HG03457 (cell line): ENCODE measurements at regions not wholly inside any gene's neighbourhood (a gene's known extent, or its start where the extent isn't known, plus 50 kb on each side); places are given as distances from the start of the nearest gene placed in this dataset.

Experiments used
- ATAC-seq: cut with Tn5 transposase; IDR thresholded peaks from one replicate; pipeline ENCODE4 v1.9.1; 2021; ENCODE audit warnings: moderate number of reproducible peaks; ENCODE audit not compliant: unreplicated experiment

DNA sequence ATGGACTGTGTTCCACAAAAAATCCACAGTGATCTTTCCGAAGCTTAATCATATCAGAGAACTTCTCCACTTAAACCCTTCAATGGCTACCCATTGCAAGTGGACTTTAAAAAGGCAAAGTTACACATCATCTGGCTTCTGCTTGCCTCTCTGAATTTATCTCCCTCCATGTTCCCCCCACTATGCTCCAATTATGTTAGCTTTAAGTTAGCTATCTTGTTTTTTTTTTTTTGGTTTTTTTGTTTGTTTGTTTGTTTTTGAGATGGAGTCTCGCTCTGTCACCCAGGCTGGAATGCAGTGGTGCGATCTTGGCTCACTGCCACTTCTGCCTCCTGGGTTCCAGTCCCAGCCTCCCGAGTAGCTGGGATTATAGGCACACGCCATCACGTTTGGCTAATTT, 166.4 kb upstream of the ADGRL2 start:
- ATAC-seq, result no peak

DNA sequence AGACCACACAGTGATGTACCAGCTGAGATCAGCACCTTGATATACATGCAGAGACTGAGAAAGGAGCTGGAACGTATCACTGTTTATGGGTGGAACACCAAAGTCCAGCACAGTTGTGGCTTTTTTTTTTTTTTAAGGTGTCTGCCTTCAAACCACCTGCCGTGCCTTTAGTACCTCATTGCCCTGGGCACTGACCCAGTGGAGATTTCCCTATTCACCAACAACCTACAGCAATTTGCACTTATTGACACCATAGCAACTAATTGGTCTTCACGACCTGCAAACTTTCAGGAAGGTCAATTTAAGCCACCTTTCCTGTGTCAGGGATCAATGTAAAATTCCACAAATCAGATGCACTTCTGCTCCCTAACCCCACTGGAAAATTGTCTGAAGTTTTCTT, 181.6 kb upstream of the ADGRL2 start:
- no peak for ATAC-seq

DNA sequence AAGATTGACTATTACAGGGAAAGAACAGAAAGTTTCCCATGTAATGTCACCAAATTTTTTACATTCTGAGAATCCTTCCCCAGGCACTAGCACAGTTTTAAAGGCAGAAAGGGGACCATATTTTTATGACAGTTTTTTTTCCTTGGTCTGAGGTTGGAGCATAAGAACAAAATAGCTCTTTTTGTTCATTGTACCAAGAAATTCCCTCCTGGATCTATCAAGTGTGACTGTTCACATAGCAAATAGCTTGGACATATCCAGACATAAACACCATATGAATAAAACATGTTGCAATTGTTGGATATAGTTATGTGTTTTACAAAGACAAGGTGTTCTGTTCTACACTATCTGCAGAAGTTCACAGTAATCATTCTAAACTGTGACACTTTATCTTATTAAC, 182.4 kb upstream of the ADGRL2 start:
- no peak for ATAC-seq

DNA sequence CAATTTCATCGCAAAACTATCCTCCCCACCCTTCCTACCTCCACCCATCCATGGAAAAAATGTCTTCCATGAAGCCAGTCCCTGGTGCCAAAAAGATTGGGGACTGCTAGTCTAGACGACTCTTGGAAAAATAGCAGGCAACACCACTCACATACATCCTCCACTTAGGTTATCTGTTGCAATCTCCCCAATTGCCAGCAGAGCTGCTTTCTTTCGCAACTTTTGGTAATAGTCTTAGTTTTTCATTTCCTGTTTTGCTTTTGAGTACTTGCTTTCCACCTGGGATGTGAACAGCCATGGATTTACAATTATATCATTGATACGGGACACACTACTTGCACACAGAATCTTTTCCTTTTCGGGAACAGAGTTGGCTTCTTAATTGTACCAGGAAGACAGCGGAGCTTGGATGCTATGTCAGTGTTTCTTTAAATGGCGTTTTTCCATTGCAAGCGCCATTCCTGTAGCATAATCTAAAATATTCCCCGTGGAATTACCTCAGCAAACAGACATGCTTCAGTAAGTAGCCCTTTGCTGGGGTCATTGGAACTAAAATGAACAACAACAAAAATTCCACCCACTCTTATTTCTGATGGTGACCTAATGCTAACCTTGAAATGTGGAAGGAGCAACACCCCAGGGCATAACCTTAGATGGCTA, 183.3 kb upstream of the ADGRL2 start:
- no peak for ATAC-seq

DNA sequence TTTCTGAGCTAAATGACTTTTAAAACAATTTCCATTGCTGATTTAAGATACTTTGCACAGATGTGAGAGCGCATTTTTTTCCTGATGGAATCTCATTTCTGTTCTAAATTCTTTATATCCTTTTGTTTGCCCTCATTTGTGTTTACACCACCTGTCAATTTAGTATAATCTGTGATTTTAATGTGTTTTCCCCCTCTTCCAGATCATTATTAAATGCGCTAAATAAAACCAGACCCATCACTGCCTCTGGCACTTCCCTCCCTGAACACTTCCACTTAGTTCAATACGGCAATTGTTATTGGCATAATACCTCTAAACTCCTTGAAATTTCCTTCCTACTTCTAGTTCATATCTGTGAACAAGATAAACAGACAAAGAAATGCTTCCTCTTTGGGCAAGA, 186.9 kb upstream of the ADGRL2 start:
- no peak for ATAC-seq

DNA sequence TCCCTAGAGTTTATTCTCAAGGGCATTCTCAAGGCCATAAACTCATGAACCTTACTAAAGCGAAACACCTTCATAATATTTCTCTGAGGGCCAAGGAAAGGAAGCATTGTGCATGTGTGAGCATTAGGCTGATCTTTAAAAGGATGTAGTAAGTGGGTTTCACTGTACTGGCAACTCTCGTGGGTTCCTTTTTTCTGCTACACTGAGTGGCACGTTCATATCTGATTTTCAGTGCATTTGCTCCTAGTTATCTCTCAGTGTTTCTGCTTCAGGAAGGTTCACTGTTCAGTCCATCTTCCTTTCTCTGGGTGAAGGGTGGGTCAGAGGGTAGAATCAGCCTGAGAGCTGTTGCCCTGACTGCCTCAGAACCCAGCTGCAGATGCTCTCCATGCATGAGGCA, 192.8 kb upstream of the ADGRL2 start:
- no peak for ATAC-seq

DNA sequence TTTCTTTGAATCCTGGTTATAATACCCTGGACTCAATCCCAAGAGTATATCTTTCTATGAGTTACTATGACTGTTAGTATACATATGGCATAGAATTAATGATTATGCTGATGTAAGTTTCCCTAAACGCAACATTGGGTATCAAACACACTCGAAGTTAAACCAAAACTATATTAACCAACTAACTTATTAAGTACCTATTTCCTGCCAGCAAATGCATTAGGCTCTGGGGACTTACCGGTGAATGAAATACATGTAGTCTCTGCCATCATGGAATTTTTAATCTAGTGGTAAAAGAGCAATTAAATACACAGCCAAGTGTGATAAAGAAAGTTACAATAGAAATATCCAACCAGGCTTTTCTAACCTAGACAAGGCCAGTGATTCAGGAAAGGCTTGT, 193.6 kb upstream of the ADGRL2 start:
- ATAC-seq, result no peak

DNA sequence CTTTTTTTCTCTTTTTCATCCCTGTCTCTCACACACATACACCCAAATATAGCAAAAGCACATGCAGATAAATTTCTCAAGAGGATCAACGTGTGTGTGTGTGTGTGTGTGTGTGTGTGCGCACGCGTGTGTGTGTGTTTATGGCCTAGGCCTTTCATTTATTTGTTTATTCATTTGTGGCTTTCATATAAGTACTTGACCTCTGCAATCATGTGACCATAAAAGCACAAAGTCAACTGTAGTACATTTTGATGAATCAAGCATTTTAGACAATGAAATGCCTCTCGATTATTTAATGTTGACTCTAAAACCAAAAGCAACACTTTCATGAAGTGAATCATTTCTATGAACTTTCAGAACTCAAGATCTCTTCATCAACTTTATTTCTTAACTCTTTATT, 194.1 kb upstream of the ADGRL2 start:
- no peak for ATAC-seq

DNA sequence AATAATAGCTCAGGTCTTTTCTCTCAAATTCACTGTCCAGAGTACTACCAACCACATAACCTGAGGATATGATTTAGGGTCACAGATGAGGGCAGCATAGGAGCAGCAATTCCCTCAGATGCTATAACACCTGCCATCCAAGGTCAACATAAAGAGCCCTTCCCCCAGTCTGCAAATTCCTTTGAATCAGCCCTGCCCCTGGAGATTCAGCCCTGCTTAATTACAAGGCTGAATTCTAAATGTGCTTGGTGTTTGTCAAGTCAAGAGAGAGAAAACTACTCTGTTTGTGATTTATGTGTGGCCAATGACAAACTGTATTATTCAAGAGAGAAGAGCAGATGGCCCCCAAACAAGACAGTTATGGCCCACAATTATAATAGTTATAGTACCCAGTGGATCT, 195.7 kb upstream of the ADGRL2 start:
- no peak for ATAC-seq

DNA sequence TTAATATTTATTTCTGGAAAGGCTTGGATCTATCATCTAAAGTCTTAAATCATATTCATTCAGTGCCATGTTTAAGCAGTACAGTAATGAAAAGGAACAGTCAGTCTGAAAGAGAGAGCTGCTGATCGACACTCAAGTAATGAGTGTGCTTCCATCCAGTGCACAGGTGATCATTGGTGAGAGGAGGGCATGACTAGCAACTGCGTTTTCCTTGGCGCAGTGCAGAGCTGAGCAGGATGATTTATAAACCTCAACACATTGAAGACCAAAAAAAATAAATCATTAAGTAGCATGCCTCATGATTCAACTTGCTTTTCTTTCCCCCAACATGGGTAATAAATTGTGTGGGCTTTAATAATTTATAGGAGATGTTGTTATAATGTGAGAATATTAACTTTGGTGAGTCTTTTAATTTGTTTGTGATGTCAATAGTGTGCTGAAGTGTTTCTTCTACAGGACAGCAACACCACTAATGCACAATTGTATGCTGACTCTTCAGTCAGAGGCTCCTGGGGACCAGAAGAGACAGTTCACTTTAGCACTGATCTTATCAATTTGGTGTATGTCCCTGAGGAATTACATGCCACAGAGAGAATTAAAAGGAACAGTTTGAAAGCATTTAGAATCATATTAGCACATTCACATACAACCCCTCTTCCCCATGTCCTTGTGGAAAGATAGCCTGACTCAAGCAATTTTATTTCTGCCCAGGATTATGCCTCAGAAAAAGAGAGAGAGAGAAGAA, 199.7 kb upstream of the ADGRL2 start:
- no peak for ATAC-seq

DNA sequence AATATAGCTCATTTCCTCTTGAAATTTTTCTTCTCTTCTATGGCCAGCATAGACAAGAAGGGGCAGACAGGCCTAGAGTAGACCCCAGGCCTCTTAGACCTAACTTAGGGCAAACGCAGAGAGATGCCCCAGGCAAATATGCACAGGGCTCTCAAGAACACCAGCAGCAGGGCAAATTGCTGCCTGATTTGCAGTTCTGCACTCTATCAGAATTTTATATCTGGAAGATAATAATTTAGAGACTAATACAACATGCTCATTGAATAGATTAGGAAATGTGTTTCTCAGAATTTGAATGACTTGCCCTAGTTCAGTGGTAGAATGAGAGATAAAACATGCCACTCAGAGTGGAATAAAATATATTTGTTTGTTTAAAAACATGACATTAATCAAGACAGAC, 200.4 kb upstream of the ADGRL2 start:
- no peak for ATAC-seq

DNA sequence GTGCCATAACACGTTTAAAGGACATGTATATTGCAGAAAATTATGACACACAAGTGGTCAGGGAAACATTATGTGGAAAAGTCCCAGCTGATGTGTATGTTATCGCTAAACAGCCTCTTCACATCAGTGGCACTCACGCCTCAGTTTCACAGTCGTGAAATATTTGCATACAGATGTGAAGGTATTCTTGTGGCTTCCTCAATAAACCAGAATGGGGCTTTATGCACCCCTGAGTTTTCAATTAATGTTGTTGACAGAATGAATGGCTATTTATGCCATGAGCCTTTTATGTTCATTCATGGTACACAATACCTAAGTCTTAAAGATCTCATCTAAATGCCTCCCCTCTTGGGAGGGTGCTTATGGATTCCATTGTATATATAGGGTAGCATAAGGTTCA, 202.1 kb upstream of the ADGRL2 start:
- peak; percentile 56 for ATAC-seq

DNA sequence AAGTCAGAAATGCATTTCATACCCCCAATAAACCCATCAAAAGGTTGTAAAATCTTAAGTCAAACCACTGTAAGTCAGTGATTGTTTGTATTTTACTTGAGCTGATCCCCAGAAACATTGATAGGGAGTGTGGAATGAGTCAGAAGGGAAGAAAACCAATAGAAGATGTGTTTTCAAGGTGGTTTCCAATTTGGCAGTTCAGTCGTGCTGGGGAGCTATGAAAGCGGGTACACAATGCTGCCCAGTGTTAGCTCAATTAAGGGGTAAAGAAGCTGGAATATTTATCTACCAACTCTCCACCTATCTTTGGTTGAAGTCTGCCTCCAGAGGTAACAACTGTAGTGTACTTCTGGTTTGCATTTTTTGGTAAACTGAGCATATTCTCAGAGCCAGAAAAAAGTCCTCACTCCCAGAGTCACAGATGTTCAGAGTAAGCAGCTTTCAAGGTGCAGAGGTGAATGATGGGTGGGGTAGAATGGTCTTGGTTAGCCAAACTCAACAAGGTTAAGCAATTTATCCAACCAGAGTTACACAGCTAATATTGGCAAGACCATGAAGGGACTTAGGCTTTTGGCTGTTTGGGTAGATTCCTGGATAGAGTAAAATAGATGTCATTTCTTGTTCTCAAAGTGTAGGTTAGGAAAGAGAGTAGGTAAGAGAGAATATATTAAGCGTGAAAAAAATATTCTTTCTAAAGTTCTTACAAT, 202.9 kb upstream of the ADGRL2 start:
- no peak for ATAC-seq

DNA sequence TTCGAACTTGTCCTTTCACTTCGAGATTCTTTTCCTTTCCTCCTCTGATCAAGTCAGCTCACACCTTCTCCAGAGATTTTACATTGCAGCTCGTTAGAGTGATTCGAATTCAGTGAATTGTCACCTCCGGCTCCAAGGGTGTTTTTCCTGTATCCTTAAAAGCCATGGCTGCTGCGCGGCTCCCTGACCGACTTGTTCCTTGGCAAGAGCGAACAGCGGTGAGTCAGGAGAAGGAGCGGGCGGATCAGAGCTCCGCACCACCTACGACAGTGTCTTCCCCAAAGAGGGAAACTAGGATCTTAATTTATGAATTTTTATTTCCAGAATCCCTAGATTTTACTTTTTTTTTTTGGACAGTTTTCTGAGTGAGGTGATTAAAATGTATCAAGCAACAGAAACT, 204.4 kb upstream of the ADGRL2 start:
- no peak for ATAC-seq

DNA sequence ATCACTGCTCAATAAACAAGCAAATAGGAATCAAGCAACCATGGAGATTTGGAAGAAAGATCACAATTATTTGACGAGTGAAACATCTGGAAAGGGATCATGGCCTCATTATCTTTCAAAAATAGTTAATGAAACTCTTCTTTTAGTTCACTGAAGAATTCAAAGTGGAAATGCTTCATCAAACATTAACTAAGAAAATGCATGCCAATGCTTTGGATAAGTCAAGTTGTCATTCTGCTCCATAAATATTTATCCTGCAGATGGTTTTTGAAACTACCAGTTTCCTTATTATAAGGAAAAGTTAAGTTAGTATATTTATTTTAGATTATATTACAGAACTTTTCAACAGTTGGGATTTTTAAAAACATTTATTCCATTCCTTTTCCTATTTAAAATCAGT, 206.5 kb upstream of the ADGRL2 start:
- ATAC-seq, result no peak

DNA sequence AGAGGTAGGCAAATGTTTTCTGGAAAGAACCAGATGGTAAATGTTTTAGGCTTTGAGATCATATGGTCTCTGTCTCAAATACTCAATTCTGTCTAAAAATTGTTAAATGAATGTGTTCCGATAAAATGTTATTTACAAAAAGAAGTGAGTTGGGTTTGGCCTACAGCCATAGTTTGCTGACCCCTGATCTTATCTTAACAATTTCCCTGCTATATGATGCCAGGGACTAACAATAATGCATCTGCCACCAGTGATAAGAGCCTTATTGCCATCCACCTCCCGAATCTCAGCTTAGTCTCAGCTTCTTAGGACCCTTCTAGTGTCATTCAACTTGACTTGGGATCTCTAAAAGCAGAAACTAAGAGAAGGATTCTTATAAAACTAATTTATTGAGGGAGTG, 208.5 kb upstream of the ADGRL2 start:
- ATAC-seq, result no peak

DNA sequence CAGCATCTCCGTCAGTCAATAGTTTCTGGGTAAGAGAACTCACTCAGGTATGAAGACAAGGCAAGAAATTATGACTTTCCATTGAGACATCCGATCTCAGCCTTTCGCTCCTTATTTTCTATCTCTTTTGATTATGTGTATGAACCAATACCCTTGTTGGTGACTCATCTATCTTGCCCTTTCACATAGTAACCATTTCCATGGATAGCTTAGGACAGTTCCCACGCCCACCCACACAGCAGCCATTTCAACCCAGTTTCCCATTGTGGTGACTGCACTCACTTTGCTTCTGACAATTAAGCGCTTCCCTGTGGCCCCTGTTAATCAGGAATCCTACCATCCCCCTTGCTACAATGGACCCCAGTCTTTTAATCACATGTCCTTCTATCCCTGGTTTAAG, 210.6 kb upstream of the ADGRL2 start:
- no peak for ATAC-seq

DNA sequence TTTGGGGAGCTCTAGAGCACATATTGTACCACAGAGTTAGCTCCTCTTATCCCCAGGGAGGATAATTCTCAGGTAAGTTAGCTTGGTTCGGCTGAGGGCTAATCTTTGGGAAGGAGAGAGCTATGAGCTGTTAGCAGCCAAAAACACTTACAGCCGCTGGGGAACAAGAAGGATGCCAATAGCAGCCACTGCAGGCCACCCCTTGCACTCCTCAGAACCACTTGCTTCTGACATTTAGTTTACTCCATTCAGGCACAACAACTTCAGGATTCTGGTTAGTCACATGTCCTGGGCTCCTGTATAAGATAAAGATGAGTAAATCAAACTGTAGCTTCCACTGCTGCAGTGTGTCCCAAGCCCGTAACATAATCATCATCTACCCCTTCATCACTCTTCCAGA, 212.6 kb upstream of the ADGRL2 start:
- no peak for ATAC-seq

DNA sequence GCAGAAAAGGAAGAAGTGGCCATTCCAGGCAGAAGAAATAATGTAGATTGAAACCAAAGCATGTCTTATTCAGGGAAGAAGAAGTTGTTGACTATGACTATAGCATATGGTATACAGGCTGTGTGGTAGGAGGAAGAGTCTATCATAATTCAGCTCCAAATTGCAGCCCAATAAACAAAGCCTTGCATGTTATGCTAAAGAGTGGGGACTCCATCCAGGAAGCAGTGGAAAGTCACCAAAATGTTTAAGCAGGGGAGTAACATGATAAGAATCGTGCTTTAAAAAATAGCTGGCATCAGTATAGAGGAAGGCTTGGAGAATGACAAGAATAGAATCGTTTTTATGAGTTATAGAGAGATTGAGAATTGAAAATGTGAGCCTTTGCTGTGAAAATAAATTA, 213.3 kb upstream of the ADGRL2 start:
- no peak for ATAC-seq

DNA sequence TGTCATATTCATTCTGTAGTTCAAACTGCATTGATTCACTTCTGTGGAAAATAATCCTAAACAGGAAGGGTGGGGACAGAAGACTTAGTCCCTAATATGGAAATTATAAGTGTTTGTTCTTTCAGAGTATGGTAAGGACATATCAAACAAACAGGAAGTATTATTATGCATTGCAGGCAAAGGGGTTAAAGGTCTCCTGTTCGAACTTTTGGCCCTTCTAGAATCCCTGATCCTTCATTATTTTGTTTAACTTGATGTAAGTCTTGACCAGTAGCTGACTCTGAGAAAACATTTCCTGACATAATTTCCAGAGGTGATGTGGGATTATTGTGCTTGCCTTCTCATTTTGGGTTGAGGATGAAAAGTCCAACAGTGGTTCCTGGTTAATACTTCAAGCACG, 215.4 kb upstream of the ADGRL2 start:
- no peak for ATAC-seq

DNA sequence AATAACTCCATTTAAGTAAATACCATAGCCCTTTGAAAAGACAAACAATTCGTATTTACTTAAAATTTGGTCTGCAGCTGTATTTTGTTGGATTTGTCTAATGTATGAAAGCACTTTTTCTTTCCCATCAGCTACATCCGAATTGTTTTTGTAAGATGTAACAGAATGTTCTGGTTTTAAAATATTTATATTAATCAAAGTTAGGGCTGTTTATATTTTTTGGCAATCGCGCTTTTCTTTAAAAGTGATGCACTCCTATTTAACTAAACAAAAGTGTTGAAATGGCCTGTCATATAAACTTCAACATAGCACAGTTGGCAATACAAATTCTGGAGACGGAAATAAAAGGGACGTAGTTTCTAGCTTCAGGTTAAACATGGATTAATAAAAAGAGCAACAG, 216.3 kb upstream of the ADGRL2 start:
- ATAC-seq, result no peak

DNA sequence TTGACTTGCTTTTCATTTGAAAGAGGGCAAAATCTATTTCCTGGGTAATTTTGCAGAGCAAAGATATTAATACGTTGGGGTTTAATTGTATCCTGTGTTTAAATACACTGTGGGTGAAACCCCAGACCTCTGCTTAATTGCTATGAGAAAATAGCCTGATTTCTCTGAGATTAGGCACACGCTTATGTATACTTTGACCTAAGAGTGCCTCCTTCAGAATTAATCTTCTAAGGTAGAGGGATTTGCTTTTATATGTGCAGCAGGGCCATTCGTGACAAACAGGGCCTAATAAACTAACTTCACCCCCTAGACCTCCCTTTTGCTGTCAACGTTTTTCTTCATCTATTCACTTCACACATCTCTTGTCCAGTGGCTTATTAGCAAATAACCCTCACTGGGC, 216.9 kb upstream of the ADGRL2 start:
- ATAC-seq, result no peak
